Stimulated activated CD4-positive, alpha-beta T cell treated with anti-CD3 and anti-CD28 coated beads, Interleukin-1b, Interleukin-23, amount 100 ng/mL, for 4 hours (primary cell): ENCODE measurements at regions not wholly inside any gene's neighbourhood (a gene's known extent, or its start where the extent isn't known, plus 50 kb on each side); places are given as distances from the start of the nearest gene placed in this dataset.
"Not testable (repeated sequence)": the region's sequence is repeated elsewhere in the genome, so short reads cannot be mapped to it uniquely, and the experiment has no call there.

Experiments
- DNase-seq, 2 donors: peaks; one replicate each; pipeline ENCODE4 v3.0.0-alpha.2; 2020; ENCODE audit warnings: low read depth in 2 of 2

GRCh38 chr7:76971201-76971600, 61.0 kb downstream of the SPDYE17 start:
- DNase-seq: not testable (repeated sequence)

- DNase-seq: not testable (repeated sequence)
These were observed 62.3 kb downstream of the SPDYE17 start for GRCh38 chr7:76969892-76970291.

DNA sequence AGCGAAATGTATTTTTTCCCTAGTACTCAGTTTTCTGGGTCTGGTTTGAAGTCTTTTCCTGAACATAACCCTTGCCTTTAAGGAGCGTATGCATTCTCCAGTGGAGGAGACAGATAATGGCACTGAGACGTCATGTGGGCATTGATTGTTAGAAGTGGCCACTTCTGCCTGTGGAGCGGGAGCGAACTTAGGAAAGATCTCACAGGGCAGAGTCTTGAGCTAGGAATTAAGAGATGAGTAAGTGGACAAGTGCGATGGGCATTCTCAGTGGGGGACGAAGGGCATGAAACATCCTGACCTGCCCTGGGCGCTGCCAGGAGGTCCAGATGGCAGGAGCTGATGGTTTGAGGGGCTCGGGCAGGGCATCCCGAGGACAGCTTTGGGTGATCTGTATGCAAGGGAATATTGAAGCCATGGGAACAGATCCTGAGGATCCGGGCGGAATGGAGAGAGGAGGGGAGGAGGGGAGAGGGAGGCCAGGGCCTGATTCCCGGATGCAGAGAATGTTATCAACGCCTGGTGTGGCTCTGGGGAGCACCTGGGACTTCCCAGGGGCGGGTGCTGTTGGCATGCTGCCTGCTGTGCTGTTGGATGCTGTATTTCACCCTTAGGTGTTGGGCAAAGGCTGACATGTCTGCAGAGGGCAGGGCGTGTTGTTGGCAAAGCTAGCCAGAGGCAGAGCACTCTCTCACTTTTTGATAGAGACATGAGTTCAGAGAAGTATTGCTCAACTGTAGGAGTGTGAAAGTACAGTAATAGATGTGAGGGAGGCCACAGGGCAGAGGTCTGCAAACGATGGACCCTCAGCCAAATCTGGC, 66.2 kb downstream of the SPDYE17 start:
- not testable (repeated sequence) for DNase-seq

DNA sequence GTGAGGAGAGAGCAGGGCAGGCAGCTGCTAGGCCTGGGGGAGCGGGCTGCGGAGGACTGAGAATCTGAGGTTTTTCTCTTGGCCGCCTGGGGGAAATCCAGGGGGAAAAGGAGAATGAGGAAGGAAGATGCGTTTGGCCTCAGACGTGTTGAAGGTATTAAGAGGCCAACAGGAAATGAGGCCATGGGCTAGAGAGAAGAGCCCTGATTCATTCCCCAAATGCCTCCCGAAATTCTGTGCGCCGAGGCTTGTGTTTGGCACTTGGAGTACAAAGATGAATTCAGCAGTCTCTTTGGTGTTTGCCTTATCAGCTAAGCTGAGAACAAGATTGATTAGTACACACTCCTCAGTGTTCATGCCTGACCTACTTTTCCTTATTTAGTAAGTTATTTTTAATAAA, 68.1 kb downstream of the SPDYE17 start:
- DNase-seq: not testable (repeated sequence)

- not testable (repeated sequence) for DNase-seq
These were observed 69.1 kb downstream of the SPDYE17 start for GRCh38 chr7:76963061-76963460.

DNA sequence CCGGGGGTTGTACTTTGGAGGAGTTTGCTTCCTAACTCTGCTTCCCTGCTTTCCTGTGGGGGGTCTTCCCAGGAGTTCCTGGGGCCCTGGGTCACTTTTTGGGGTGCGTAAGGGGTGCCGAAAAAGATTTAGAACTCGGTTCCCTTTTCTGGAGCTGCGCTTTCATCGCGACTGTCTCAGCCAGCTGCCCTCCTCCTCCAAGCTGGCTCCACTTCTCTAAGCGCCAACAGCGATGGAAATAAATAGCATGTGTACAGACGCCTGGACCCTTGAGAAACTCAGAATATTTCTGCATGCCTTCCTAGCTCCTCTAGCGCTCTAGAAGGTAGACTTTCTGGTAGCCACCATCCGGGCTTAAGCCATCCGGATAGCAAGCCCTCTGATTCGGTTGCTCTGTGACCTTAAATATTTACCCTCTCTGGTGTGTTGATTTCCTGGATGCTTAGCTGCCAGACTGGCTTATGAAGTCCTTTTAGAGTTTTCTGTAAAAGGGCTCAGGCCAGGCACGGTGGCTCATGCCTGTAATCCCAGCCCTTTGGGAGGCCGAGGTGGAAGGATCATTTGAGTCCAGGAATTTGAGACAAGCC, 71.7 kb downstream of the SPDYE17 start:
- DNase-seq: not testable (repeated sequence)

GRCh38 chr7:76959573-76960399, 72.4 kb downstream of the SPDYE17 start:
- DNase-seq: peak in 1 of 2 donors; percentile 13

DNA sequence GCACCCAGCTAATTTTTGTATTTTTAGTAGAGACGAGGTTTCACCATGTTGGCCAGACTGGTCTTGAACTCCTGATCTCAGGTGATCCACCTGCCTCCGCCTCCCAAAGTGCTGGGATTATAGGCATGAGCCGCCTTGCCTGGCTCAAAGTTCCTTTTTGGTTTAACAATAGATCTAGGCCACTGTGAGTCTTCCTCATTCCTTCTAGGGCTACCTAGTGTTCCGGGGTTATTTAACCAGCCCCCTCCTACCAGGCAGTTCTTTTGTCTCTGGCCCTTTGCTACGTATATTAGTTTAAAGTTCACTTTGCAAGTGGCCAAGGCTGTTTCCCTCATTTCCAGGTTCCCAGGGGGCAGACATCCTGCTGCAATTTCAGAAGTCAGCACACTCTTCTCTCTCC, 75.6 kb downstream of the SPDYE17 start:
- DNase-seq: not testable (repeated sequence)

DNA sequence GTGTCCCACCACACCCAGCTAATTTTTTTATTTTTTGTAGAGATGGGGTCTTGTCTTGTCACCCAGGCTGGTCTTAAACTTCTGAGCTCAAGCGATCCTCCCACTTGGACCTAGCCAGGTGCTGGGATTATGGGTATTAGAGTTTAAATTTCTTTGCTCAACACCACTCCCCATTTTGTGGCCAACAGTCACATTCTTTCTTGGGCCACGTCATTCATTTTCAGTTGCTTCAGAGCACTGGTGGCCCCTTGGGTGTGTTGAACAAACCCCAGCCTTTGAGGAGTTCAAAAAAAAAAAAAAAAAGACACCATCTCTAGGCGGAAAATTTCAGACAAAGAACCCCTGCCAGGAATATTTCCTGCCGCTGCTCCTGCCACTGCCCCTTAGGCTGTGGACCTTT, 77.0 kb downstream of the SPDYE17 start:
- DNase-seq: not testable (repeated sequence)

GRCh38 chr7:76944603-76945002, 87.6 kb downstream of the SPDYE17 start:
- not testable (repeated sequence) for DNase-seq

DNA sequence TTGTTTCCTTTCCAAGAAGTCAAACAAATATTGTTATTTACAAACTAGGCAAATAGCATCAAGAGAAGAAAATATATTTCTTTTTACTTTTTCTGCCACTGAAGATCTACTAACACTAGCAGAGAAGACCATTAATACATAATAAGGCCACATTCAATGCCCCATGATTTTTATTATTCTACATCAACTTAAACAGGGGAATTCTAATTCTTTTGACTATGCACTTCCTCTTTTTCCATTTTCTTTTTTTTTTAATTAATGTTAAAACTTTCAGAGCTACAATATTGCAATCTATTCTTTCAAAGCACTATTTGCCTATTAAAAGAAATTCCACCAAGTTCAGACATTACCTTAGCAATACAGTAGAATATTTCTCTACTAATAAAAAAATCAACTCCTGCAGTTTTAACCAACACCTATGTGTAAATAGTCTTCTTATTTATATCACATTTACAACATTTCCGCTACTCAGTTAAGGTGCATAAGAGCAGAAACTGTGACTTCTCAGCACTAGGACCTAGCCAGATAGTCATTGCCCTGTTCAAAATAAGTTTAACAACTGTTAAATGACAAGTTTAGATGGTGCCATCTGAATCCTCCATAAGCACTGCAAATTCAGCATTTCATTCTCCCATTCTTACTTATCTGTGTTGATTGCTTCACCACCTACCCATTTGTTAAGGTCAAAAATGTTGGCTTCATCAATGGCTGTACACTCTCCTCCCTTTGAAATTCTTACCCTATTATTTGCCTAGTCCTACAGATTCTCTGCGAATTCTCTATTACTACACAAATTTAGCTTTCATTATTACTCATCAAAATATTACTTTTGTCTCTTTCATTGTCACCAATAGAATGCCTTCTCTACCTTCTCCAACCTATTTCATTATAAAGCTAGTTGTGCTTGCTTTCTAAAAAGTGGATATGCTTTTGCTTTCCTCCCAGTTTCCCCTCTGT, 90.1 kb downstream of the SPDYE17 start:
- DNase-seq: not testable (repeated sequence)

DNA sequence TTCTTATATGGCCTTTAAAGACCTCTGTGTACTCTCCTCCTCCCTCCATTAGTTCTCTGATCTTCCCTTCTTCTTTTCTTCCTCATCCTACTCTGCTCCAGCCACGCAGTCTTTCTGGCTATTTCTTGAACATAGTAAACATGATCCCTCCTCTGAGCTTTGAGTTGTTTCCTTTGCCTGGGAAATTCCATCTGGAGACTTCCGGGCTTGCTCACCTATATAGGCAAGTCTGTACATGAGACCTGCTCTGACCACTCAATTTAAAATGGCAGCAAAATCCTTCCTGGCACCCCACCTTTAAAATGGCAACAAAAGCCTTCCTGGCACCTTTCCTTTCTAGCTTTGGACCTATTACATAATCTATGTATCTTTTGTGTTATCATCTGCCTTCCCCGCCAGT, 94.4 kb downstream of the SPDYE17 start:
- DNase-seq: not testable (repeated sequence)

DNA sequence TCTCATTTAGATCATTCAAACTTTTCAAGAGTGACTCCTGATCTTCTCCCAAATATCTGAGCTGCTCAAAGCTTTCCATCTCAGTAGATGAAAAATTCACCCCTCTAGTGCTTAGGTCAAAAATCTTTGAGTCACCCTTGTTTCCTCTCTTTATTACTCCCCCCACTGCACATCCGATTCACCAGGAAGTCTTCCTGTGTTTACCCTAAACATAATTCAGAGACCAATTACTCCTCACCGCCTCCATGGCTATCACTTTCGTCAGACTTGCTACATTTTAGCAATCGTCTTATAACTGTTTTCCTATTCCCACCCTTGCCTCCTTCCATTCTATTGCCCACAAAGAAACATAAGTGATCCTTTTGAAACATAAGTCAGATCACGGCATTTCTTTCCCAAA, 94.8 kb downstream of the SPDYE17 start:
- DNase-seq: not testable (repeated sequence)

GRCh38 chr7:76936346-76936745, 95.8 kb downstream of the SPDYE17 start:
- DNase-seq: not testable (repeated sequence)

DNA sequence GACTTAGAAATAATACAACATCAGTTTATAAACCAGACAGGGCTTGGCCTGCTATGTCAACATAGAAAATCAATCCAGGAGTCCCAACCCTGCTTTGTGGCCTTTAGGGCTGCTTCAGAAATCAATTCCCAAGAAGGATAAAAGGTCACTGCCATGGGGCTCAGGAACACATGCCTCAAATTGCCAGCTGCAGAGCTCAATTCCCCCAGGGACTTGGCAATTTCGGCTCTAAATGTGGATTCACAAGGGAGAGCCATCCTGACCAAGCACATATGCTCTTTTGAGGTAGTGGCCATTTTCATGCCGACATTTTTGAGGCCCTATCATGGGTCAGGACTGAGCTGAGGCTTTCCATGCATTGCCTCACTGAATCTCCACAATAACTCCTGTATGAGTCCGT, 97.5 kb downstream of the SPDYE17 start:
- not testable (repeated sequence) for DNase-seq

- DNase-seq: not testable (repeated sequence)
These were observed 99.2 kb downstream of the SPDYE17 start for GRCh38 chr7:76932957-76933356.

- not testable (repeated sequence) for DNase-seq
These were observed 100.7 kb downstream of the SPDYE17 start for GRCh38 chr7:76931441-76931840.

- not testable (repeated sequence) for DNase-seq
These were observed 101.7 kb downstream of the SPDYE17 start for GRCh38 chr7:76930416-76930815.

GRCh38 chr7:76928751-76929150, 103.4 kb downstream of the SPDYE17 start:
- DNase-seq: not testable (repeated sequence)

DNA sequence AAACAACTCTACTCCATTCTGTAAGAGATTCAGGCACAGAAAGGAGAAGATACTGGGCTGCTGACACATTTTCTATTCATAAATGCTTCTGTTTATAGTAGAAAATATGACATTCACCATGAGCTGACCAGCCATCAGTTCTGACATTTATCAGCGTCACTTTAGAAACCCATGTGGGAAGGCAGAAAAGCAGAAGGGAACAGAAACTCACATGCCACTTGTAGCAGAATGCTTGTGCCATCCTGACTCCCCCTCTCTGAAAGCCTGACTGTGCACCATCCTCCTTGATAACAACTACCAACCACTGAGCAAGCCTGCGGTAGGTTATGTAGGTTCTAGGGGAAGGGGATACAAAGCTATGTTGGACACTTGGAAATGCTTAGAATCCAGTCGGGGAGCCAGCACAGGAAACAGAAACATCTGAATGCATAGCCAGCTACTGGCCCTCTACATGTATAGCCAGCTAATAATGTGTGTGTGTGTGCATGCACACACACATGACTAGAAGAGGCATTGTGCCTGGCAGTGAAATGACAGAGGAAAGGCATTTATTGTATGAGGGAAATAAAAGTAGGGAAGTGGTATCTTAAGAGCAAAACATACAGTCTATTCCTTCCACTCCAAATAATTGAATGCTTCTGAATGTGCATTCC, 104.3 kb downstream of the SPDYE17 start:
- DNase-seq: not testable (repeated sequence)
